Cardiac septum (tissue), 1 donor: ENCODE measurements at regions not wholly inside any gene's neighbourhood (a gene's known extent, or its start where the extent isn't known, plus 50 kb on each side); places are given as distances from the start of the nearest gene placed in this dataset.
A peak's percentile ranks its signal among the peaks of the same experiment; 100 is the strongest.

Experiments used
- DNase-seq: peaks from one replicate; pipeline ENCODE4 v3.0.0-alpha.2; 2020; ENCODE audit warnings: low spot score
- intact Hi-C: fragments of 100-400 bp; cut with DNase I; formaldehyde crosslinking; loops from one replicate; pipeline ENCODE4 v1.14.0; 2022
- donor health status: DM: no; HTN: no; CAD: no.

DNA sequence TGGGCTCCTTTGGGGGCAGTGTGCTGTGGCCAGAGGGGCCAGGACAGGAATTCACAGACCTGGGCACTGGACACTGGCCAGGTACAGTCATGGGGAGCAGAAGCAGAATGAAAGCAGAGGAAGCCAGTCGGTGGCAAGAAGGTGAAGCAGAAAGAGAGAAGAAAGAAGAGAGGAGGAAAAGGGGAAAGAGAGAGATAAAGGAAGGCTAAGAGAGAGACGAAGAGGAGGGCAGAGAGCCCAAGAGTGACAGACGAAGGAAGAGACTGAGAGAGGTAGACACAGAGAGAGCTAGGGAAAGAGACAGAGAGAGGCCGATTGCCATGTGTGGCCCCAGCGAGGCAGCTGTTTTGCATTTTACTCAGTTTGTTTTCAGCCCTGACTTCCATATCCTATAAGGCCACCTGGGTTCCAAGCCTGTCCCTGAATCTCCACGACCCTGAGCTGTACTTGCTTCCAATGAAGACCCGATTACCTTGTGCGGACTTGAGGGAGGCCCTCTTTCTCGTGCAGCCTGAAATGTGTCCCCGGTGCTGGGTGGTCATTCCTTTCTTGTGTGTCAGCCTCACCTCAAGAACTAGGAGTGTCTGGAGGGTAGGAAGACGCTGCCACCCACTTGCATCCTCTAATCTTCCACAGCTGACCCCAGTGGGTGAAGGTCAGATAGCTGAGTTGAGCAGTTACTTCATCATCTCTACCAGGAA, 73.9 kb downstream of the LSM3 start:
- DNase-seq, result peak; percentile 59
- intact Hi-C loops, result no loop called here

- intact Hi-C loops, result no loop called here
These were observed 74.5 kb downstream of the LSM3 start for GRCh38 chr3:14253022-14253706.

DNA sequence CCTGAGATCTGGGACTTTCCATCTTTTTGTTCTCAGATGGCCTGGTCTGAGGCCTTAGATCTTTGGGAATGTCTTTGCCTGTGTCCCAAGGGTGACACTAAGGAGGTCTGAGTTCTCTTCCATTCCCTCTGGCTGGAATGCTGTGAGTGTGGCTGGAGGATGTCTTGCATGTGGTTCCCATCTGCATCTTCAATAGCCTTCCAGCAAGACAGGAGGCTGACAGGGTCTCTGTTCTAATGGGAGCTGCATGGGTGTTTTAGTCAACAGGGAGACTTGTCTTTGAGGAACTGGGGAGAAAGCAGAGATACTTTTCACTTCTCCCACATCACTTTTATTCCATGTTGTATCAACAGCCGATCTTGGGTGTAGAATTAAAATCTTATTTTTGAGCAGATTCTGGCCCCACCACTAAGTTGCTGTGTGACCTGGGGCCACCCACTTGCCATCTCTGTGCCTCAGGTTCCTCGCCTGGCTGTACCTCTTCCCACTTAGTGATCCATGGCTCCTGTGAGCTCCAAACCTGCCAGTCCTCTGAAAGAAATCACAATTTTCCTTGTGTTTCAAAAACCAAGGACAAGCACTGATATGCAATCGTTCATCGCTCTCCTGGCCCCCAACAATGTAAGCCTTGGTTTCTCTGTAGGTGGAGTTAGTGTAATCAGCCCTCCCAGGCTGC, 75.2 kb downstream of the LSM3 start:
- intact Hi-C loops, result no loop called here
- DNase-seq, result peak; percentile 26

More at GRCh38 chr3:14253022-14253706, 74.5 kb downstream of the LSM3 start:
- DNase-seq, result peak; percentile 73

- peak; percentile 47 for DNase-seq
- intact Hi-C loops, result no loop called here
These were observed 76.4 kb downstream of the LSM3 start for GRCh38 chr3:14254812-14255702.

- intact Hi-C loops, result no loop called here
- no peak for DNase-seq
These were observed 77.4 kb downstream of the LSM3 start for GRCh38 chr3:14256046-14256445.

GRCh38 chr3:14256561-14257342, 78.1 kb downstream of the LSM3 start:
- DNase-seq, result peak; percentile 63
- intact Hi-C loops, result no loop called here

DNA sequence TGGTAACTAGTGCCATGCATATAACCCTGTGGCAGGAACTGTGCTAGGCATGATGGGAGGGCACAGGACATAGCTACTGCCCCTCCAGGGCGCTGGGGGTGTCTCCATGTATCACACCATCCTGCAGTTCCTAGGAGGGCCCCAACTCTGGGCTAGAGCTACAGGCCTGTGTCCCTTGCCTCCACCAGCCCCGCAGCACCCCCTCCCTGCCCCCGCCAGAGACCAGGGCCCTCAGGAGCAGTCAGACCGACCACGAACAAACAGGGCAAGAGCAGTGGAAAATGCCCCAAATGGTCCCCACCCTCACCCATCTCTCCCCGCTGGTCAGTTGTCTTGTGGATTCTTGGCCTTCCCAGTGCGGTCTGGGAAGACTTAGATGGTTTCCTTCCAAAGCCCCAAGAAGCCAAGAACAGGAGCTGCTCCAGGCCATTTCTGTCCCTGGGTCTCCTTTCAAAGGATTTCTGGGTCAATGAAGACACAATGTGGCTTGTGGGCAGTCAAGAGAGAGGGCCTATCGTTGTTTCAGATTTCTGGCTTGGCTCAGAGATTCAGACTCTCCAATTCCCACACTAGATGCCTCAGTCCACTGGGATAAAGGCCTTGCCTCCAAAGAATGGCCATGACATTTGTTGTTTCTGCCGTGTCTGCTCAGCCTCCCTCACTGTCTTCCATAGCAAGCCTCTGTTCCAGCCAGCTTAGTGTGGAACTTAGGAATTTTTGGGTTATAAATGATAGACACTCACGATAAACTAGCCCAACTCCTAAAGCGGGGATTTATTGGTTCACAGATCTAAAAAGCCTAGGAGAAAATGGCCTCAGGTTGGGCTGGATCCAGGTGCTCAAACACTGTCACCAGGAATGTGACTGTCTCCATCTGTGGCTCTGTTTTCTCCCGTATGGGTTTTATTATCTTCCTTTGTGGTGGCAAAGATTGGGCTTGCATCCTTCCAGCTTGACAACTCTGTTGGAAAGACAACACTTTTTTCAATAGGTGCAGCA, 80.6 kb downstream of the LSM3 start:
- intact Hi-C loops, result no loop called here
- no peak for DNase-seq

DNA sequence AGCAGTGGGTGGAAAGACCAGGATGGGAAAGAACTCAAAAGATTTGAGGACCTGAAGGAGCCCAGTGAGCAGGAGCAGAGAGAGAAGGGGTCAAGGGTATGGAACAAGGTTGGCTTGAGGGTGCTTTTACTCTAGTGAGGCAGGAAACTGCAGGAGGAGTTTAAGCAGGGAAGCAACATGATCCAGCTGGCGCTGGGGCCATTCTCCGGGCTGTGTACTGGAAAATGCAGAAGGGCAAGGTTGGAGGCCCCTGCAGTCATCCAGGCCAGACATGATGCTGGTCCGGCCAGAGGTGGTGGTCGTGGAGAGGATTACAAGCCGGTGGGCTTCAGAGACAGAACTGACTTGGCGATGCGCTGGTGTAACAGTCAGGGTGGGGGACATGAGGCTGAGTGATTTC, 81.8 kb downstream of the LSM3 start:
- no peak for DNase-seq
- intact Hi-C loops, result loop anchor here (2.0 kb wide), 3 partner anchors 56 to 288 kb away; no protein-coding TSS in a partner anchor

DNA sequence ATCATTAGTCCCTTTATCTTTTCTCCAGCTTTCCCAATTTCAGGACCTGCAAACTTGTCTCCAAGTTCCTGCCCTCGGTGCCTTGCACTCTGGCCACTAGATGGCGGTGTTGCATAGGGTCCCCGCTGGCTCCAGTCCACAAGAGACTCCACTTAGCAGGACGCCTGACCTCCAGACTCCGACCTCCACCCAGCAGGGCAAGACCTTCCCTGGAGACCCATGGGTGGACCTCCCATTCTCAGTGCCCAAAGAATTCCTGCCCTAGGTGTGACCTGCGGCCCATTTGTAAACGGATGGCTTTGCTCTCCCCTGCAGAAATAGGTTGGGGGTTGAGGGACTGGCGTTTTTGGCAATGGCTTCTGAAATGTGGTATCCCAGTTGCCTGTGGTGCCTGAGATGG, 82.6 kb downstream of the LSM3 start:
- intact Hi-C loops, result loop anchor here (2.0 kb wide), 3 partner anchors 56 to 288 kb away; no protein-coding TSS in a partner anchor
- peak; percentile 92 for DNase-seq

DNA sequence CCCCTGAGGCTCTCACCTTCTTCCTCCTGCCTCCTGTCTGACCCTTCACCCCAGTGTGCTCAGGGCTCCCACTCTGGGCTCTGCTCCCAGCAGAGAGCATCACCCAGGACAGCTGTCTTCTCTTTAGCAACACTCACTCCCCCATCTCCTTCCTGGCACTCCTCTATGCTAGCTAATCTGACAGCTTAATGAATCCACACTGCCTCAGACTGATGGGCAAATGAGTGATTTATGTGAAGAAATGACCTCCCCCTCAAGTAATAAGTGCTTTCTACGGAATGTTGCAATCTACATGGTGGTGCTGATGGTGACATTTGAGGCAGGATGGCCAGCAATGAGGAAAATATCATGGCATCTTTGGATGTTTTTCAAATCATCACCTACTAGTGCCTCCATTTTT, 83.6 kb downstream of the LSM3 start:
- intact Hi-C loops, result no loop called here
- DNase-seq, result no peak

DNA sequence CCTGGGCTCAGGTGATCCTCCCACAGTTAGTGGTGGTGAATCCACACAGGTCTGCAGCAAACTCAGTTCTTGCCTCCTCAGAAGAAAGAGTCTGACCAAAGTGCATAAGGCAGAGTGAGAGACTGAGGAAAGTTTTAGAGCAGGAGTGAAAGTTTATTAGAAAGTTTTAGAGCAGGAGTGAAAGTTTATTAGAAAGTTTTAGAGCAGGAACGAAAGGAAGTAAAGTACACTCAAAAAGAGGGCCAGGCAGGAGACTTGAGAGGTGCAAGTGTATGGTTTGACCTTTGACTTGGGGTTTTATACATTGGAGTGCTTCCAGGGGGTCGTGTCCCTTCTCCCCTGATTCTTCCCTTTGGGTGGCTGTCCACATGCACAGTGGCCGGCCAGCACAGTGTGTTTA, 84.2 kb downstream of the LSM3 start:
- intact Hi-C loops, result no loop called here

DNA sequence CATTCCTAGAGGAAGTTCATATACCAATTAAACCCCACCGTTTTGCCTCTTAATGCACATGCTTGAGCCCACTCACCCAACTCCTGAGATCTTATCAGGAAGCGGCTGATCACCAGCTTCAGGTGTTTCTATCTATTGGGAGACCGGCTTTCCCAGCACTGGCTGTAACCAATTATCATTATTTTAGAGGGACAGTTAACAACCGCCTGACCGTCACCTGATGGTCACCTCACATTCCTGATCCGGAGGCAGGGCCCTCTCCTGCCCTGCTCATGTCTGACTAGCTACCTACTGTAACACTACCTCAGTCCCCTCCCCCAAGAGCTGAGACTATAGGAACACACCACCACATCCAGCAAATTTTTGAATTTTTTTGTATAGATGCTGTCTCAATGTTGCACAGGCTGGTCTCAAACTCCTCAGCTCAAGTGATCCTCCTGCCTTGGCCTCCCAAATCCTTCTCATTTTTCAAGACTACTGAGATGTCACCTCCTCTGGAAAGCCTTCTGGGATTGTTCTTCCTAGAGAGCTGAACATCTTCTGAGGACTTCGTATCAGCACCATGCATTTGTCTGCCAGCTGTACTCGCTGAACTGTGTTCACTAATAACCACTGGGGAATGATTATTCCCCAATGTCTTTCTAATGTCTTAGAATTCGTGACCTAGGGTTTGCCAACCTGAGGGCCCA, 84.8 kb downstream of the LSM3 start:
- intact Hi-C loops, result no loop called here
- no peak for DNase-seq

More for the DNA sequence above, 84.2 kb downstream of the LSM3 start:
- DNase-seq, result no peak

DNA sequence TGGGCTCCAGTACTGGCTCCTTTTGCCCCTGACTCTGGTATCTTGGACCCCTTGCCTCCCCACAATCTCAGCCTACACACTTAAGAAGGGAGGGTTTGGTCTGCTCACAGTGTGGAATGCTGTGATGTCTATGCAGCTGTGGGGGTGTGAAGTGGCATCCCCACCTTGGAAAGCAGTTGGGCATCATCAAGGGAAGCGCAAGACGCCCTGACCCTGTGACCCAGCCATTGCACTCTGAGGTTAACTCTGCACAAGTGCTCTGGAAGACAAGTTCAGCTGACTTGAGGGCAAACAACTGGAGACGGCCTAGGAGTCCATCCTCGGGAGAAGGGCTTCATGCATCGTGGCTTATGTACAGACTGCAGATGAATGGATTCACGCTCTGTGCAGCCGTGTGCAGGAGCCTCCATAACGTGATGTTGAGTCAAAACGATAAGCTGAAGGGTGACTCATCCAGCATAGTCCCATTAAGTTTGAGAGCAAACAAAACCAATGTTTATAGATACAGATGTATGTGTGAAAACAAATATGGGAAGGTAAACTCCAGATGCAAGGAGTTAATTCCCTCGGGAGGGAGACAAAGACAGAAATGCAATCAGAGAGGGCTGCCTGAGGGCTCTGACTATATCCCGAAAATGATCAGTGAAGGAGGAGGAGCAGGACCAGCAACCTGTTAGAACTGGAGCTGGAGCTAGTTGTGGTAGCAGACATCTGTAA, 86.8 kb downstream of the LSM3 start:
- intact Hi-C loops, result no loop called here
- no peak for DNase-seq

- intact Hi-C loops, result no loop called here
- DNase-seq, result no peak
These were observed 87.7 kb downstream of the LSM3 start for GRCh38 chr3:14266361-14266760.

- DNase-seq, result no peak
- intact Hi-C loops, result no loop called here
These were observed 89.4 kb downstream of the LSM3 start for GRCh38 chr3:14267976-14268375.

DNA sequence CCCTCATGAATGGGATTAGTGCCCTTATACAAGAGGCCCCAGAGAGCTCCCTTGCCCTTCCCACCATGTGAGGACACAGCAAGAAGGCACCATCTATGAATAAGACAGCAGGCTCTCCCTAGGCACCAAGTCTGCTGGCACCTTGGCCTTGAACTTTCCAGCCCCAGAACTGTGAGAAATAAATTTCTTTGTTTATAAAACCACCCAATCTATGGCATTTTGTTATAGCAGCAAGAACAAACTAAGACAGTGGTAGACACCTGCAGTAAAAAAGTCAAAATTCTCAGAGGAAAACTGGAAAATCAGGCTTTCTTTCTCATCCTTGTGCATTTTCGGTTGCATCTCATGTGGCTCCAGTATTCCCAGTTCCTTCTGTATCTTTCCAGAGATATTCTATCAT, 90.3 kb downstream of the LSM3 start:
- DNase-seq, result no peak
- intact Hi-C loops, result no loop called here
